Activated CD4-positive, alpha-beta T cell treated with anti-CD3 and anti-CD28 coated beads for 24 hours (primary cell): ENCODE measurements at regions not wholly inside any gene's neighbourhood (a gene's known extent, or its start where the extent isn't known, plus 50 kb on each side); places are given as distances from the start of the nearest gene placed in this dataset.

Experiments
- DNase-seq, 2 donors: peaks; one replicate each; pipeline ENCODE4 v3.0.0-alpha.2; 2020; ENCODE audit warnings: low read depth in 2 of 2

DNA sequence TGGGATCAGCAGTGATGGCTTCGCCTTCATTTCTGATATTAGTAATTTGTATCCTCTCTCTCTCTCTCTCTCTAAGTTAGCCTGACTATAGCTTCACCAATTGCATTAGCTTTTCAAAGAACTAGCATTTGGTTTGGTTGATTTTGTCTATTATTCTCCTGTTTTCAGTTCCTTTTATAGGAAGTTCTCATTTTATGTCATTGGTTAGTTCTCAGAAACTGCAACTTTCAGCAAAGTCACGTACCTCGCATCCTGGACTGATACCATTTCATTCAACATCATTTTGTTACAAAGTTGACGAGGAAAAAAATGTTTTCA lies 450.8 kb downstream of the EIPR1 start:
- no peak for DNase-seq

DNA sequence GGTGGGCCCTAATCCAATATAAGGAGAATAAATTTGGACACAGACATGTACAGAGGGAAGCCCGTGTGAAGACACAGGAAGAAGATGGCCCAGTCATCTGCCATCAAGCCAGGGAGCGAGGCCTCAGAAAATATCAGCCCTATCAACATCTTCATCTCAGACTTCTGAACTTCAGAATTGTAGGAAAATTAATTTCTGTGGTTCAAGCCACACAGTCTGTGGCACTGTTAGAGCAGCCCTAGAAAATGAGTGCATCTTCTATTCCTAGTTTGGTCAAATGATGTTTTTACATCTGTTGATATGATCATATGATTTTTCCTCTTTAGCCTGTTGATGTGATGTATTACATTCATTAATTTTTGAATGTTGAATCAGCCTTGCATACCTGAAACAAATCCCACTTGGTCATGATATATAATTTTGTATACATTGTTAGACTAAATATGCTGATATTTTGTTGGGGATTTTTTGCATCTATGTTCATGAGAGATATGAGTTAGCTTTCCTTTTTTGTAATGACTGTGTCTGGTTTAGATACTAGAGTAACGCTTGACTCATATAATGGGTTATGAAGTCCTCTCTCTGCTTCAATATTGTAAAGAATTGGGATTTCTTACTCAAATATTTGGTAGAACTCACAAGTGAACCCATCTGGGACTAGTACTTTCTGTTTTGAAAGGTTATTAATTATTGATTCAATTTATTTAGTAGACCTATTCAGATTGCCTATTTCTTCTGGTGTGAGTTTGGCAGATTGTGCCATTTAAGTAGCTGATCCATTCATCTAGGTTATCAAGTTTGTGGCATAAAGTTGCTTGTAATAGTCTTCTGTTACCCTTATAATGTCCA lies 451.4 kb downstream of the EIPR1 start:
- DNase-seq: no peak

DNA sequence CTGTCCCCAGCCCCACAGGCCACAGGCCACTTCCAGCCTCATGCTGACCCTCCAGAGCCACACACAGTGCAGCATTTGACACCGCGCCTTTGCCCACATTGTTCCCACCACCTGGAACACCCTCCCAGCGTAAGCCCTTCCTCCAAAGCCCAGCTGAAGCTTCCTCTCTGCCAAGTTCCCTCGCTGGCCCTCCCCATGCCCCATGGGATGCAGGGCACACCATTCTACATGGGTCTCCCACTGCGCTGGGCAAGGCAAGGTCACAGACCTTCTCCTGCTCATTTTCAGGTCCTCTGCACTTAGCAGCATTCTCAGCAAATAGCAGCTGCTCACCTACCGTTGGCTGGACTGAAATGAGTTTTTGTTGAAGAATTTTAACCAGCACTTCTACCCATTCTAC lies 455.5 kb downstream of the EIPR1 start:
- no peak for DNase-seq

DNA sequence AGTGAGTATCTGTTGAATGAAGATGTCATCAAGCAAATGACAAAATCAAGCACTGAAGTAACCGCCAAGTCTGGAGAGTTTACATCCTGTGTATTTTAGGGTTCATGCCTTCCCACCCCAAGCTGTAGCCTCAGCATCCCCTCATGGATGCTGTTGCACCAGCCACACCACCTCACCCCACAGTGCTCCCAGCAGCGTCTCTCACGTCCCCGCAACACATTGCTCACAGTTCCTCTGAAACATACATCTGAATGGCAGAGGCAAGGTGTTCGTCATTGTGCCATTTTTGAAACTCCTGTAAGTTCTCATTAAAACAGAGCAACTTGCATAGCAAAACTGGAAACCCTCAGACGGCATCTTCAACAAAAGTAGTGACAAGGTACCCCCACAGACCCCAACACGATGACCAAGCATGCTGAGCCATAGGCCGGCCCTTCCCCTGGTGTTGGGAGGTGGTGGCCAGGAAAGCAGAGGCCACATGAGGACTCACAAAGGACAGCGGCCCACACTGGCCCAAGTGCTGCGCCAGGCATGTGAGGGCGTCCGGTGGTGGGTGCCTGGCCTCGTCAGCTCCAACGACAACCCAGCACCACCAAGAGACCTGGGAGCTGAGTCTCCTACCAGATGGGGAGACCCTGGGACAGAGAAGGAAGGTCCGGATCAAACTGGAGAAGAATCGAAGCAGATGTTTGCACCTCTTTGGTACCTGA lies 456.5 kb downstream of the EIPR1 start:
- DNase-seq: no peak

DNA sequence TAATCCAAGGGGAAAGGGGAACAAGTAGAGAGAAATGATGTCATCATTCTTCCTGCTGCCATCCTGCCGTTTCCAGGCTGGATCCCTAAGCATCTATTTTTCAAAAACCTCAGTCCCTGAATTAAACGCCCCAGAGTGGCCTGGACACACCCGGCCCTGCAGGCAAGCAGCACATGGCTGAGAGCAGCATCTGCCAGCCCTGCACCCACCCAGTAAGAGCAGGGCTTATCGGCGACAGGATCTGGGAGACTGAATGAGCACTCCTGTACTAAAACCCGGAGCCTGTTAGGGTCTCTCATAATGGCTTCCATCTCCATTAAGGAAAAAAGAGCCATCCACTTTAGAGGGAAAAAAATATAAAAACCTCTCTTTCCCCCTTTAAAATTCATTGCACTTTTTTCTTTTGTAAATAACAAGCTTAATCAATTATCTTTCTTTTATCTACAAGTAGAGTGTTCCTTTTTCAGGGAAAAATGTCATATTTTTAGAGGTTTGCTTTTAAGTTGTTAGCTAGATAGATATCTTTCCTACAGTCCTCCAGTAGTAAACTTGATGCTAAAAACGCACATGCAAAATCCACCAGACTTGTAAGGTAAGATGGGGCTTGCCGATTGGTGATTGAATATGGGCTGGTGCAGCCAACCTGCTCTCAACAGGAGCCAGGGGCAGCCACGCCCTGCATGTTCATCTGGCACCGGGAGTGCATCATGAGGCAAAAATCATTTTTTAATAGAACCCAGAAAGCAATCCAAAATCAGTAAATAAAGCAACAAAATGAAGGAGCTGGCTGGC lies 457.8 kb downstream of the EIPR1 start:
- no peak for DNase-seq

DNA sequence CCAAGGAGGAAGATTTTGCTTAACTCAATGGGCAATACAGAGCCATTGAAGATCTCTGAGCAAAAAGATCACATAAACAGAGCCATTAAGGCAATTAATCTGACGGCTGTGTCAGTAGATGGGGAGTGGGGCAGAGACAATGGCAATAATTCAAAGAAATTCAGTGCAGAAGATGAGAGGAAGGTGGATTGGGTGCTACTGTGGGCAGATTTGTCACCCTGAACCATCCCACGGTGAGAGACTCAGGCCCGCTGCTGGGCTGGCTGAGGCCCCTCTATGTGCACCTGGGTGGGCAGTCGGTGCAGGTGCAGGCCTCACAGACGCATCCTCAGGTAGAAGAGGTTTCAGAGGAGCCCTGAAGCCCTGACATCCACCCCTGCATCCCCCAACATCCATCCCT lies 458.6 kb downstream of the EIPR1 start:
- no peak for DNase-seq

DNA sequence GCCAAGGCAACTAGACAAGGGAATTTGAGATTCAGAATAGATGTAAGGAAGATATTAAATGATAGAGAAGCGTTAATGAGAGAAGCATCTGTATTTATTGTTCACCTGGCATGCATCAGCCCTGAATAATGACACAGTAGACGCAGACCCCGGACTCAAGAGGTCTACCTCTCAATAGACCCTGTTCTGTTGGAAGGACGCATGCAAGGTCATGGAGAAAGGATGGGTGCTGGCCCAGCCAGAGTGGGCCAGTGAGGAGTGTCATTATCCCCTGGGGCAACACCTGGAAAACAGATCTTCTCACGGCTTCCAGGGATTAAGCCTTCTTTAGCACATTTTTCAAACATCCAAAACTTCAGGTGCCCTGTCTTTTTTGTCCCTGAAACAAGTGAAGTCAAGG lies 461.0 kb downstream of the EIPR1 start:
- no peak for DNase-seq

DNA sequence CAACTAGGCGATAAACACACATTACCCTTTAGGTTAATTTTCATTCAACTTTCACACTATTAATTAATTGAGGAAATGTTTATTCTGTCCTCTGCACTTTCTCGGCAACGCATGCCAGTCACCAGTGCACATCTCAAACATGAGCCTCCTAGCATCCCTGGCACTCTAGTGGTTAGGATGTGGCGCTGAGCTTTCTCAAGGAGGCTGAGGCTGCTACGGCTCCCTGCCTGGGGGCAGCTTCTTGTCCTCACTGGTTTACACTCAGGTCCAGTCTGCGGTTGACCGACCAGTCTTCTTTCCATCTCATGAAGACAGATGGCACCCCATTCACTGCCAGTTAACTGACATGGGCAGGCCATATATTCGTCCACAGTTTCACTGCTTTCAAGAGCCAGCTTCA lies 463.4 kb downstream of the EIPR1 start:
- DNase-seq: no peak

DNA sequence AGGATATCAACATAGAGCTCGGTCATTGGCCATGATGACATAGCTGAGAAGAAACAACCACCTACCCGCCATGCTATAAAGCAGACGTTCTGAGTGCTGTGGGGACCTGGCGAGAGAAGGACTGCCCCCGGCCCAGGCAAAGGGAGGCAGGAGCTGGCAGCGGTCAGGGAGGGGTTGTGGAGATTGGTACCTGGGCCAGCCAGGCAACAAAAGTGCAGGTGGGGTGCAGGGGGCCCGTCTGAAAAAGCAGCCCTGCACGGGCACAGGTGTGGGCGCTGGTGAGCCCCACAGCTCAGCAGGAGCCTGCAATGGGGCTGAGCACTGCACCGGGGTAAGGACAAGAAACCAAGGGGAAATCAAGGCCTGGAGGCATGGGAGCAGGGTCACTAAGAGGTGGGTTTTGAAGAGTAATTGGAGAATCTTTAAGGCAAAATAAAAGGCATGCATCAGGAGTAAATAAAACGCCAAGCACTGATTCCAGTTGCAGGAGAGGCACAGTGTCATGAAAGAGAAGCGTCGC lies 464.0 kb downstream of the EIPR1 start:
- no peak for DNase-seq

DNA sequence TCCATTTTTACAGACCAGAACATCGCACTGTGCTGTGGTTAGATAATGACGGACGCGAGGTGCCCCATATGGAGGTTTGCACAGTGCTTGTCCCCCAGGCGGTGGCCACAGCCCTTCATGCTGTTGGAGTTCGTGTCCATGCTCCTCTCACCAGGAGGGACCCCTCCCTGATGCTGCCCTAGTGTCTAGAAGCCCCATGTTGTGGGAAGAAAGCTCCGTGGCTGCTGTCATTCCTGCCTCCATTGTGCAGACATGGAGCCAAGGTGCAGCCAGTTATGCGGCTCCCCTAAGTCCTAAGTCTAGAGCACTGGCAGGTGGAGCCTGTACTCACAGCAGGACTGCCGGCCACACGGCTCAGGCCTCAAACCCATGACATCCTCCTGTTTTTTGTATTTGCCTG lies 464.9 kb downstream of the EIPR1 start:
- DNase-seq: no peak

DNA sequence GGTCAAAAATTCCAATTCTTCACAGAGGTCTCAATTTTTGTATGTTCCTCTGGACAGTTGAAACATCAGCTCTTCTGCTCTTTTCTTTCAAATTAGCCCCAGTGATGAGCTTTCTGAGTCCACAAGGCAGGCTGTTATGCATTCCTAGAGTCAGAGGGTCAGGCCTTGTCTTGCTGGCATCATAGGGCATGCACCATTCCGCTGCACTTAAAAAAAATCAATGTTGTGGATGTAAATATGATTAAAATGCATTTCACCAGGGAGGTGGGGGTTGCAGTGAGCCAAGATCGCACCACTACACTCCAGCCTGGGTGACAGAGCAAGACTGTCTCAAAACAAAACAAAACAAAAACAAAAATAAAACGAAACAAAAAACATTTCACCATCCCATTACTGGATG lies 465.3 kb downstream of the EIPR1 start:
- no peak for DNase-seq

DNA sequence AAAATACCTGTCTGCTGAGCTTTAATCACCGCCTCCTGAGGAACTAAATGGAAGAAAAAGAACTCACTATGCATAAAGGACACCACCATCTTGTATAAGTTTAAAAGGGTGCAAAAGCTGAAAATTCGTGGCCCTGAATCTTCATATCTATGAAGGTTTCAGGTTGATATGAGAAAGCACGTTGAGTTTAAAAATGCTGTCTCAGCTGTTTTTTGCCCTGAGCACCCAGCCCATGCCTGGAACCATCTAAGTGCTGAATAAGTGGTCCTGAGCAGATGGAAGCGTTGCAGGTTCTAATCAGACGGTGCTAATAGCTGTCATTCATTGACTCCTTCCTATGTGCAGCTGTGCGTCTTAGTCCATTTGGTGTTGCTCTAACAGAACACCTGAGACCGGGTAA lies 467.4 kb downstream of the EIPR1 start:
- DNase-seq: no peak

DNA sequence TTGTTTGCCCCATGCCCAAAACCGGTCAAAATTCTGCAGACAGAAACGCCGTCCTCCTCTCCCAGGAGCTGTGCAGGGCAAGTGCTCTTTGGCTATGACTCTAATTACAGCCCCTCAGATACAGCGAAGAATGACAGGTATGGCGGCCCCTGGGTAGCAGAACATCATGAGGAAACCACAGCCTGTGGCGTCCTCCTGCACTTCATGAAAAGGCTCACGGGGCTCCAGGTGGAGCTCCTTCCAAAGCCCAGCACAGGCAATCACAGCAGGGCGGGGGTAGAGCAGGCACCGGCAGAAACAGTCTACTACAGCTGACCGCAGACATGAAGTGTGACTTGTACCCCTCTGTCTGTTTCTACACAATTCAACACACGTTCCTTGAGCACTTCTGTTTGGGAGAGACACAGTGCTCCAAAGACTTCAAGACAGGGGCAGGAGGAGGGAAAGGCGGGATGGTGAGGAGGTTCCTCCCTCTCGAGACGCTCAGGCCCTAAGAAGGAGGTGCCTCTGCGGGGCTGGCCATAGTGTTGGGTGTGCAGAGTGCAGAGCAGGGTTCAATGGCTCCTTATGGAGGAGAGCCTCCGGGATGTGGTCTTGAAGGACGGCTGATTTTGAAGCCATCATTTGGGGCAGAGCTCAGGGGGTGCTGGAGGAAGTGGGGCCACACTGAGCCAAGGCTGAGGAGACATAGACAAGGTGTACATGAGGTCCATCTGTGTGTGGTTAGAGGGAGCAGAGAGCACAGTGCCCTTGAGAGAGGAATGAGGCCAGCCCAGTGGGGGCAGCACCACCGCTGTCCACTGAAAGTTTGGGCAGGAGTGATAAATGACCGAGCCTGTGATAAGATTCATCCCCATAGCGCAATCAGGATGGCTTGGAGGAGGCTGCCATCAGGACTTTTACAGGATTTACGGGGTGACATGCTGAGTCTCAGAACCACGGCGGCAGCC lies 468.3 kb downstream of the EIPR1 start:
- no peak for DNase-seq

DNA sequence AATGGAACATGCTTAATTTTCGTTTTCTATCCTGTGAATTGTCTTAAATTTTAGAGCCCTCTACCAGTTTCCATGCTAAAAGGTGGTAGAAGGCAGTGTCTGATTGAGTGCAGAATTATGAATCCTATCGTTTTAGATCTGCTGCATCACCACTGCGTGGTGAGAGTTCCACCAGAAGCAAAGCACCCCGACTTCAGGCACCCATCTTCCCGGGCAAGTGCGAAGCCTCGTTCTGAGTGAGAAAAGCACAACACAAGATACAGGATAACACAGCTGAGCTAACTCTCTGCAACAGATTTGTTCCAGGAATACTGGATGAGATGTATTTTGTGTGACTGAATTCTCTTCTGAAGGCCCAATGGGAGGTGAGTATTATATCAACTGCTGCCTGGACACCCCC lies 471.5 kb downstream of the EIPR1 start:
- no peak for DNase-seq

DNA sequence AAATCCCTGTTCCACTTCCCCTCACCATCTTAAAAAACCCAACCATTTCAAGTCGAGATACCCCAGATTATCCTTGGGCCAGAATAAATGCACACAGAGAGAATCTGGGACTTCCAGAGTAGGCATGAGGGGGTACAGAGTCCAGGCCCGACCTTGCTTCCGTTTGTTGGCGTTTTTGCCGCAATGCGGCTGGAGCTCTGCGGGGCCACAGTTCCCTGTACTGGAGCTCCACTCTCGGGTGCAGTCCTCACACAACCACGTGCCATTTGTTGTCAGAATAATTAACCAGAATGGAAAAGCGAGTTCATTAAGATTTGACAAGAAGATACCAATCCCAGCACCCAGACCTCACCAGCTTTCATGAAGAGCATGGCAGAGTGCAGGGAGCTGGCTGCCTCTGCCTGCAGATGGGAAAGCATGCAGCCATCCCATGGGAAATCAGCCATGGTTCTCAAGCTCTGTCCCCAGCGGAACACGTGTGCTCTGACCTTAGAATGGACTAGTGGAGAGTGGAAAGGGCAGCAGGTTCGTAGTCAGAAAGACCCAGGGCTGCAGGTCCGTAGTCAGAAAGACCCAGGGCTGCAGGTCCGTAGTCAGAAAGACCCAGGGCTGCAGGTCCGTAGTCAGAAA lies 472.8 kb downstream of the EIPR1 start:
- DNase-seq: no peak

DNA sequence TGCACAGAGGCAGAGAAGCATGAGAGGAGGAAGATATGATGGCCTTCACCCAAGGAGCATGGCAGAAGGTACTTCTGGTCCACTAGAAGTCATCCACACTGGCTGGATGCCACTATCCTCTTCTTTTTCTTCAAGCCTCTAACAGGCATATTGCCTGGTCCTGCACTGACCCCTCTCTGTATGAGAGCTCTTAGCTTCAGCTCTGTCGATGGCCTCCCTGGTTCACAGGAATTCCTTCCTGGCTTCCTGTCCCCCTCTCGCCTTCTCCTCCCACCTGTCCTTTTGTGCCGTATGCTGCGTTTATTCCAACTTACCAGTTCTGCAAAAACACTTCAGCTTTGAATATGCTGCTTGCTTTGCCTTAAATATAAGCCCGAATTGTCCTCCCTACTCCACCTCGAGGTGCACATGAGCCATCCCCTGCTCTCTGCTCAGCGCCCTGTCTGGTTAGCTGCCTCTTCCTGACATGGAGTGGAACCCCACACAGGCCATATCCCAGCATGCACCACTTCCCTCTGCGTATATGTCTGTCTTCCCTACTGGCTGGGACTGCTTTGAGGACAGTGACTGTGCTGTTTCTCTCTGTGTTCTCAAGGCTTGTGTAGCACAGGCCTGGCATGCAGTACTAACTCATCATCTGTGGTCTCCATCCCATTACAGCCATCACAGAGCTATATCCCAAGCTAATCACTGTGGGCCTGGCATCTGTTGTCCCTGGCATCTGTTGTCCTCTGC lies 474.9 kb downstream of the EIPR1 start:
- no peak for DNase-seq

DNA sequence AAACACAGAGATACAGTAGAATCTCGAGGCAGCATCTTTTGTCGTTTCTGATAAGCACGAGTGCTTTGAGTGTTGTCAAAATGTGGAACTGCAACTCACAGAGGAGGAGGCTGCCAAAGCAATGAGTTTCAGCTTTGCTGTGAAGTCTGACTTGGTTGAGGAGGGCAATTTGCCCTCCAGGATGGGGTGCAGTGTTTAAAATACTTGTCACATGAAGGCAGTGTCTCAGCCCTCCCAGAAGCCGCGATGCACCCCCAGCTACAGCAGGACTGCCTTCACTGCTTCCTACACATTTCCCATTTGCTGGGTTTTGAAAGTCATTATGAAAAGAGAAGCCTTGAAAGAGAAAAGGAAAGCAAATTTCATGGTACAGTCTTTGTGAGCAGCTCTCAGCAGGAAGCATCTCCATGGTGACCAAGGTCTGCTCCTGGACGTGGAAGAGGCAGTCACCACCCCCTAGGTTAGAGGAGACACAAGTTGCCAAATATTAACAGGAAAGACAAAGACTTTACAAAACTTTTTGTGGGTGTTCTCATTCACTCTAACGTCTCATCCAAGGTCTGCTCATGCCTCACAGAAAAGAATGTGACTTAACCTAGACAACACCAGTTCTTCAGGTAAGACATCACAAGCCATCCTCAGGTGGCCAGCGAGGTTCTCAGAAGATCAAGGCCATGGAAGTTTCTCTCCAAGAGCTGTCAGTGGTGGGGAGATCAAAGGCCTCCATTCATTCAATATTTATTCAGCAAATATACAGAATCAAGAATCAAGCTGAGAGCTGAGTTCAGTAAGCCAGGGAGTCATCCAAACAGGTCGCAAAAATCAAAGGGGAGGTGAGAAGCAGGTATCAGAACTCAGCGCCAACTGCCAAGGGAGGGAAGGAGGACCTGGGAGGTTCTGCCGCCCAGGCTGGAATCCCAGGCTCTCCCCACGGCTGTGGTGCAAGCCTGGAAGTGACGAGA lies 476.0 kb downstream of the EIPR1 start:
- no peak for DNase-seq

DNA sequence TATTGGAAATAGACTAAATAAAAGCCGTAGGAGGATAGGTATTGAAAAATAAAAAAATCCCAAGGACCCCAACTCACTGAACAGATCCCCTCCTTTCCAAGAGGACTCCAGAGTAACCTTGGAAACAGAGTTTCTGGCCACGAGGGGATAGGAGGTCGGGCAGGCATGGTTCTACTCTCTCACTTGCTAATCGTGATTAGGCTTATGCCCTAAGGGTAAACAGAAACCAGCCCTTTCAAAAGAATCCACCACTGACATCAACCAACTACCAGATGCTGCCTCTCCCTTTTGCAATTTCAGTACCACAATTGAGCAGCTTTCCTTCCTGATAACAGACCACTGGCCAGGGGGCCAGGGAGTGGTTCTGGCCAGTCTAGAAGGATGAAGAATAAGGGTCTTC lies 477.8 kb downstream of the EIPR1 start:
- DNase-seq: no peak

DNA sequence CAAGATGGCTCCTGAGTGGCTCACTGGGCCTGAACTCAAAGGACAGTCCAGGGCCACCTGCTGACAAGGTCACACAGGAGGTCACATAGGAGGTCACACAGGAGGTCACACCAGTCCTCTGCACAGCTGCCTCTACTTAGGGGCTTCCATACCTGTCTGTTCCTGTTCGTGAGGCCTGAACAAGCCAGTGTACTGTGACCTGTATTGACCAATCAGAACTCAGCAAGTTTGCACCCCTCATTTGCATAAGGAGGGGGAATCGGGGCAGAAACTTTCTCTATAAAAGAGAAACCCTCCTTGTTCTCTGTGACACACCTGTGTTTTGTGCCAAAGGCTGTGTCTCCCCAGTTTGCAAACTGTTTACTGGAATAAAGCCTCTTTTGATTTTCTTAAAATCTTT lies 478.9 kb downstream of the EIPR1 start:
- DNase-seq: no peak
